ENCODE measurements at regions not wholly inside any gene's neighbourhood (a gene's known extent, or its start where the extent isn't known, plus 50 kb on each side); places are given as distances from the start of the nearest gene placed in this dataset.

DNA sequence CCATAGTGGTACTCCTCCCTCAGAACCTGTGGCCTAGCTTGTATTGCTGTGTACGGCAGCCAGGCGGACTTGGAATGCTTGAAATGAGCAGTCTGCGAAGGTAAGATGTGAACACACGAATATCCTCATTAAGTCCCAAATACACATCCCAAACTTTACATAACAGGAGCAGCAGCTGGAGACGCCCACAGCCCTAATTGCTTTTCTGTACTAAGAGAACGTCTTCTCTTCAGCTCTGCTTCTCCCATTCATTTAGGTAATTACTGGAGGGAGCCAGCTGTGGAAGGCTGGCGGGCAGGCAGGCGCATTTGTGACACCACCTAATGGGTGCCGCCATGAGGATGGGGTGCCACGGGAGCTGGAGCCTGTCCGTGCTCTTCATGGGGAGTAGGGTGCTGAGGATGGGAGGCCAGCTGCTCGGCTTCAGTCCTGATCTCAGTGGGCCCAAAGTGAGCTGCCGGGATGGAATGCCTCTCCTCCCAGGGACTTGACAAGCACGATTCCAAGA is 66.6 kb upstream of the POU3F1 start:
- Histone ChIP-seq H3K79me2 (ENCODE audit: control insufficient read depth, low read length) (no peaks in the 10 kb centered on the region), H3F3A (ENCODE audit: control insufficient read depth, insufficient read depth) (no peaks in the 10 kb centered on the region), H3K9me3 (ENCODE audit: control insufficient read depth, insufficient read depth, low read length) (no peaks in the 10 kb centered on the region), H4K20me1 (ENCODE audit: control insufficient read depth, insufficient read depth, low read depth, low read length) (no peaks in the 10 kb centered on the region), H3K4me3 (ENCODE audit: low read length) (no peak overlapping the region), H3K4me1 (ENCODE audit: control insufficient read depth, low read length) (no peaks in the 10 kb centered on the region), H3K27ac (ENCODE audit: low read depth, low read length) (no peak overlapping the region), H3K4me2 (ENCODE audit: low read length) (no peak overlapping the region), H3K36me3 (ENCODE audit: control insufficient read depth, low read length) (no peaks in the 10 kb centered on the region), H3K9me2 (replicated peaks; ENCODE audit: control insufficient read depth, low read length) (no peaks in the 10 kb centered on the region), H3K27me3 (ENCODE audit: control insufficient read depth, low read length) (0 out of 2 replicates have a peak, but pooled peaks cover 4% of the 10 kb centered on the region)
- TF ChIP-seq EZH2phosphoT487 (IDR thresholded peaks at IDR 0.05; ENCODE audit: borderline replicate concordance, low read length), result no peak
- TF ChIP-seq, protein P1, sequence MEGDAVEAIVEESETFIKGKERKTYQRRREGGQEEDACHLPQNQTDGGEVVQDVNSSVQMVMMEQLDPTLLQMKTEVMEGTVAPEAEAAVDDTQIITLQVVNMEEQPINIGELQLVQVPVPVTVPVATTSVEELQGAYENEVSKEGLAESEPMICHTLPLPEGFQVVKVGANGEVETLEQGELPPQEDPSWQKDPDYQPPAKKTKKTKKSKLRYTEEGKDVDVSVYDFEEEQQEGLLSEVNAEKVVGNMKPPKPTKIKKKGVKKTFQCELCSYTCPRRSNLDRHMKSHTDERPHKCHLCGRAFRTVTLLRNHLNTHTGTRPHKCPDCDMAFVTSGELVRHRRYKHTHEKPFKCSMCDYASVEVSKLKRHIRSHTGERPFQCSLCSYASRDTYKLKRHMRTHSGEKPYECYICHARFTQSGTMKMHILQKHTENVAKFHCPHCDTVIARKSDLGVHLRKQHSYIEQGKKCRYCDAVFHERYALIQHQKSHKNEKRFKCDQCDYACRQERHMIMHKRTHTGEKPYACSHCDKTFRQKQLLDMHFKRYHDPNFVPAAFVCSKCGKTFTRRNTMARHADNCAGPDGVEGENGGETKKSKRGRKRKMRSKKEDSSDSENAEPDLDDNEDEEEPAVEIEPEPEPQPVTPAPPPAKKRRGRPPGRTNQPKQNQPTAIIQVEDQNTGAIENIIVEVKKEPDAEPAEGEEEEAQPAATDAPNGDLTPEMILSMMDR (IDR thresholded peaks at IDR 0.05; ENCODE audit: low read depth, low read length, poor library complexity, severe bottlenecking), result no peak

DNA sequence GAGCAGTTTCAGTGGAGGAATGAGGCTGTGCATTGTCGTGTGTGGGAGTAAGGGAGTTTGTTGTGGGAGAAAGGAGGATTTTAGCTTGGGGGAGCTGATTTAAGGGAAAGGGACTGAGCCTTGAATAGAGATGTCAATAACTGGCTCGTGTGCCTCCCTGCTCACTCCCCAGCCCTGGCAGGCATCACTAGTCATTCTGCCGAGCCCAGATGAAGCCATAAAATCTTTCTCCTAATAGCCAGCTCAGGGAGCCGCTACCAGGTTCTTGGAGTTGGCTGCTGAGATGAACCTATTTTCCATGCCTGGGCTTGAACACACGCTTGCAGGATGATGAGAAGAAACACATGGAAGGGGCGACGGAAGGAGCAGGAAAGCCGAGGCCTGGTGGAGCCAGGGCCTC is 65.0 kb upstream of the POU3F1 start:
- H3K79me2 ChIP-seq (ENCODE audit: control insufficient read depth, low read length), result no peaks in the 10 kb centered on the region
- no peak overlapping the region for H3K27ac ChIP-seq (ENCODE audit: low read depth, low read length)
- 0 out of 2 replicates have a peak, but pooled peaks cover 4% of the 10 kb centered on the region for H3K27me3 ChIP-seq (ENCODE audit: control insufficient read depth, low read length)
- peaks cover 4% of the 10 kb centered on the region; the same call in 1 of the 2 replicates for H3K4me1 ChIP-seq (ENCODE audit: control insufficient read depth, low read length)
- no peaks in the 10 kb centered on the region for H3F3A ChIP-seq (ENCODE audit: control insufficient read depth, insufficient read depth)
- no peak overlapping the region for H3K4me2 ChIP-seq (ENCODE audit: low read length)
- no peaks in the 10 kb centered on the region for H3K9me2 ChIP-seq (replicated peaks; ENCODE audit: control insufficient read depth, low read length)
- no peaks in the 10 kb centered on the region for H3K36me3 ChIP-seq (ENCODE audit: control insufficient read depth, low read length)
- H4K20me1 ChIP-seq (ENCODE audit: control insufficient read depth, insufficient read depth, low read depth, low read length), result no peaks in the 10 kb centered on the region
- H3K4me3 ChIP-seq (ENCODE audit: low read length), result no peak overlapping the region
- TF ChIP-seq, protein P1 (IDR thresholded peaks at IDR 0.05; ENCODE audit: low read depth, low read length, poor library complexity, severe bottlenecking), result no peak
- no peak for TF ChIP-seq EZH2phosphoT487 (IDR thresholded peaks at IDR 0.05; ENCODE audit: borderline replicate concordance, low read length)
- H3K9me3 ChIP-seq (ENCODE audit: control insufficient read depth, insufficient read depth, low read length), result no peaks in the 10 kb centered on the region

DNA sequence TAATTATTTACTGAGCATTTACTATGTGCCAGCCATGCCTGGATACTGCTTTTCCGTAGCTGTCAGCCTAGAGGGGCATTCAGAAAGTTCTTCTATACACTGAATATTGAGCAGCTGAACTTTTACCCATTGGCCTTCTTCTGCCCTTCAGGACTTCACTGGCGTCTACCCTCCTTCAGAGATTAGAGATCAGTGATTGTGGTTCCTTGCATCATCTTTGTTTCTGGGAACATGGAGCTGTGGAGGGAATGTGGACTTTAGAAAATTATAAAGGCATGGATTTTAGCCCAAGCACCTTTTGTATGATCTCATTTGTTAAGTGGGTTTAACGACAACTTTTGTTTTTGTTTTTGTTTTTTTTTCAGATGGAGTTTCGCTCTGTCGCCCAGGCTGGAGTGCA is 58.7 kb upstream of the POU3F1 start:
- TF ChIP-seq EZH2phosphoT487 (IDR thresholded peaks at IDR 0.05; ENCODE audit: borderline replicate concordance, low read length), result no peak
- TF ChIP-seq, protein P1 (IDR thresholded peaks at IDR 0.05; ENCODE audit: low read depth, low read length, poor library complexity, severe bottlenecking), result no peak
- Histone ChIP-seq H3K4me3 (ENCODE audit: low read length) (no peak overlapping the region), H3F3A (ENCODE audit: control insufficient read depth, insufficient read depth) (no peaks in the 10 kb centered on the region), H3K9me3 (ENCODE audit: control insufficient read depth, insufficient read depth, low read length) (no peaks in the 10 kb centered on the region), H3K9me2 (replicated peaks; ENCODE audit: control insufficient read depth, low read length) (no peaks in the 10 kb centered on the region), H3K27me3 (ENCODE audit: control insufficient read depth, low read length) (peaks cover 15% of the 10 kb centered on the region), H3K79me2 (ENCODE audit: control insufficient read depth, low read length) (no peaks in the 10 kb centered on the region), H3K27ac (ENCODE audit: low read depth, low read length) (no peak overlapping the region), H3K36me3 (ENCODE audit: control insufficient read depth, low read length) (no peaks in the 10 kb centered on the region), H3K4me1 (ENCODE audit: control insufficient read depth, low read length) (peaks cover 5% of the 10 kb centered on the region; the same call in 1 of the 2 replicates), H4K20me1 (ENCODE audit: control insufficient read depth, insufficient read depth, low read depth, low read length) (no peaks in the 10 kb centered on the region), H3K4me2 (ENCODE audit: low read length) (no peak overlapping the region)

All from DOHH2 (cell line).